H1 (cell line): ENCODE measurements at regions not wholly inside any gene's neighbourhood (a gene's known extent, or its start where the extent isn't known, plus 50 kb on each side); places are given as distances from the start of the nearest gene placed in this dataset.

Source experiments
- CEBPB ChIP-seq: IDR thresholded peaks from 2 replicates; pipeline ENCODE4 v1.6.1; 2012; ENCODE audit warnings: low read depth, low read length
- CTBP2 ChIP-seq: IDR thresholded peaks from 2 replicates; pipeline ENCODE4 v1.7.0; 2011; ENCODE audit warnings: borderline replicate concordance, mild to moderate bottlenecking, moderate library complexity, mixed read lengths, low read length; ENCODE audit not compliant: insufficient read depth, insufficient read length
- POLR2A ChIP-seq, 2 experiments: IDR thresholded peaks; 1 replicate in 1 of 2; 2 replicates in 1 of 2; pipeline ENCODE4 v1.6.1; 2011; ENCODE audit warnings: low read depth in 2 of 2, low read length in 2 of 2, mild to moderate bottlenecking in 2 of 2; ENCODE audit errors: control extremely low read depth in 1 of 2
- SAP30 ChIP-seq: fragments of 300-600 bp; sonication (generic); IDR thresholded peaks from 2 replicates; pipeline ENCODE4 v1.7.1; 2012; ENCODE audit warnings: low read length, moderate library complexity, mild to moderate bottlenecking, inconsistent platforms; ENCODE audit not compliant: insufficient read depth, insufficient replicate concordance
- SIX5 ChIP-seq: IDR thresholded peaks from 2 replicates; pipeline ENCODE4 v1.6.1; 2011; ENCODE audit warnings: mild to moderate bottlenecking, low read depth, low read length
- TAF1 ChIP-seq: IDR thresholded peaks from 2 replicates; pipeline ENCODE4 v1.6.1; 2011; ENCODE audit warnings: mild to moderate bottlenecking, low read depth, low read length
- TF ChIP-seq, protein P1 (sequence below): IDR thresholded peaks from 2 replicates; pipeline ENCODE4 v1.6.1; 2012; ENCODE audit warnings: inconsistent platforms

DNA sequence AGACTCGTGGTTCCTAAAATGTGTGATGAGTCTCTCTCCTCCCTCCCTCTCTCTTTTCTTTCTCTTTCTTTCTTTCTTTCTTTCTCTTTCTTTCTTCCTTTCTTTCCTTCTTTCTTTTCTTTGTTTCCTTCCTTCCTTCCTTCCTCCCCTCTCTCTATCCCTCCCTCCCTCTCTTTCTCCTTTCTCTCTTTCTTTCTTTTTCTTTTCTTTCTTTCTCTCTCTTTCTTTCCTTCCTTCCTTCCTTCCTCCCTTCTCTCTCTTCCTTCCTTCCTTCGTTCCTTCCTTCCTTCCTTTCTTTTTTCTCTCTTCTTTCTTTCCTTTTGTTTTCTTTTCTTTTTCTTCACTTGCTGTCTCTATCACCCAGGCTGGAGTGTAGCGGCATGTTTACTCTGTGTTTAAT is 290.8 kb downstream of the NFKBIZ start (continued):
- TF ChIP-seq CTBP2, result no peak
- no peak for TF ChIP-seq CEBPB
- TF ChIP-seq SIX5, result no peak
- no peak for TF ChIP-seq SAP30
- TF ChIP-seq, protein P1, sequence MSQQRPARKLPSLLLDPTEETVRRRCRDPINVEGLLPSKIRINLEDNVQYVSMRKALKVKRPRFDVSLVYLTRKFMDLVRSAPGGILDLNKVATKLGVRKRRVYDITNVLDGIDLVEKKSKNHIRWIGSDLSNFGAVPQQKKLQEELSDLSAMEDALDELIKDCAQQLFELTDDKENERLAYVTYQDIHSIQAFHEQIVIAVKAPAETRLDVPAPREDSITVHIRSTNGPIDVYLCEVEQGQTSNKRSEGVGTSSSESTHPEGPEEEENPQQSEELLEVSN, result no peak
- TF ChIP-seq TAF1, result no peak
- no peak for TF ChIP-seq POLR2A (IDR thresholded peaks at IDR 0.05; ENCODE audit: control extremely low read depth in 1 of 2, low read depth in 2 of 2, low read length in 2 of 2)
- TF ChIP-seq, all 59 proteins: peak for 0
